Erythroblast (primary cell): ENCODE measurements at regions not wholly inside any gene's neighbourhood (a gene's known extent, or its start where the extent isn't known, plus 50 kb on each side); places are given as distances from the start of the nearest gene placed in this dataset.

Experiments
- DNase-seq, 2 experiments: peaks; one replicate each; lab custom pipeline; 2025; lab: John Stamatoyannopoulos, UW
- GATA1 ChIP-seq: IDR thresholded peaks from 2 replicates; pipeline ENCODE4 v1.6.1; 2011; ENCODE audit warnings: low read depth, mild to moderate bottlenecking, control low read depth, low read length, moderate library complexity
- POLR2A ChIP-seq: IDR thresholded peaks from 2 replicates; pipeline ENCODE4 v1.6.1; 2011; ENCODE audit warnings: mild to moderate bottlenecking, low read length

DNA sequence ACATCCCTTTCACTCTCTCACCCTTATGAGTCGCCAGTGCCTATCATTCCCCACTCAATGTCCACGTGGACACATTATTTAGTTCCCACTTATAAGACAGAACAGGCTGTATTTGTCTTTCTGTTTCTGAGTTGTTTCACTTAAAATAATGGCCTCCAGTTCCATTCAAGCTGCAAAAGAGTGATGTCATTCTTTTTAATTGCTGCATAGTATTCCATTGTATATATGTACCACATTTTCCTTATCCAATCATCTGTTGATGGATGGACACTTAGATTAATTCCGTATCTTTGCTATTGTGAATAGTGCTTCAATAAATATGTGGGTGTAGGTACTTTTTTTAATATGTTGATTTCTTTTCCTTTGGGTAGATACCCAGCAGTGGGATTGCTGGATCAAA lies 79.1 kb downstream of the ZNF365 start:
- DNase-seq, result no peak
- no peak for TF ChIP-seq POLR2A
- TF ChIP-seq GATA1, result no peak

DNA sequence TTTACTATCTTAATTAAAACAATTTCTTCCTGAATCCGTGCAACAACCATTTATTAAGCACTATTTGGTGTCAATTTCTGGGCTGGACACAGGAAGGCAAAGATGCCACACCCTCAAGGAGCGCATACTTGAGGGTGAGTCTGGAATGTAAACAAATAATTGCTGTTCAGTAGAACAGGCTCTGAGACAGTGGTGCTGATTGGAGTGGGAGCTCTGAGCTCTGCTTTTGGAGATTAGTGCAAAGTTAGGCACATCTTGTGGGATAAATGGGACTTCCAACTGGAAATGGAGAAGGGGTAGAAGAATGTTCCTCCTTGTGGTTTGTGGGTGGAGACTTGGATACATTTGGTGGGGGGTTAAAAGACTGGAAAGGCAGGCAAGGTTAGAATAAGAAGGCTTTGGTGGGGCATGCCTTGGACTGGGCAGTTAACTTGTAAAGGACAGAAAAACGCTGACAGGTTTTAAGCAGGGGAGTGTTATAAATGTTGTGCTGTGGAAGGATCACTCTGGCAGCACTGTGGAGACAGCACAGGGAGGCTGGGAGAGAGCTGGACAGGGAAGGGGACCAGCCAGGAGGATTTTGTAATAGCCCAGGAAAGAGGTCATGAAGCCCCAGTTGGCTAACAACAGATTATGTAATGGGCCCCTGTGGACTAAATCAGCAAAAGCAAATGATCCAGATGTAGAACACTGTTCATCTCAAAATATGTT lies 80.7 kb downstream of the ZNF365 start:
- DNase-seq, result no peak
- TF ChIP-seq POLR2A (no peak), GATA1 (no peak)

DNA sequence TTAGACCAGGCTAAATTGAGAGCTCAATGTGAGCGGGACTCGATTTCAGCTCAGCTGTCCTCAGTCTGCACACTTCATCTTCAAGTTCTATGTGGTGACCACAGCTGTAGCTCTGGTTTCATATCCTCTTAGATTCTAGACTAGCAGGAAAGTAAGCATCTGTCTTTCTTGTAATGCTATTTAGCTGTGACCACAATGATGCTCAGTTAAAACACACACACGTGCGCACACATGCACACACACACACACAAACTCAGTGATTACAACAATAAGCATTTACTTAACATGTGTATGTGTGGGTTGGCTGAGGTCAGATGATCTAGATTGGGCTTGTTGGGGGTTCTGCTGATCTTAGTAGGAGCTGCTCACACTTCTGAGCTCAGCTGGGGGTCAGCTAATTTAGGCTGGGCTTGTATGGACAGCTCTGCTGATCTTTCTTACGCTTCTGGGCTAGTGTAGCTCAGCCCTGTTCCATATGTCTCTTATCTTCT lies 82.5 kb downstream of the ZNF365 start:
- TF ChIP-seq GATA1 (no peak), POLR2A (no peak)
- no peak for DNase-seq

DNA sequence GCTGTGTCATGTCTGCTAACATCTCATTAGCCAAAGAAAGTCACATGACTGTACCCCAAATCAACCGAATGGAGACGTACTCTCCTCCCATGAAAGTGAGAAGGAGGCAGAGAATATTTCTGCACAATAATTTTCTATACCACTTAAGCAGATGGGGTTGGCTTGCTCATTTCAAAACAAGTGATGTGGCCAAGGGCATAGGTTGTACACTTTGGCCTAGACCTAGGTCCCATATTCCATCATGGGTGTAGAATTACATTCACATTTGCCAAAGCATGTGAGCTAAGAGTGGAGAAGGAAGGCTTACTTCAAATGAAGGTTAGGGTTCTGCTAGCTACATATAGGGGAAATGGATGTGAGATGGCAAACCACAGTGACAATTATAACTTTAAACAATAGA lies 83.0 kb downstream of the ZNF365 start:
- DNase-seq, result no peak
- TF ChIP-seq POLR2A (no peak), GATA1 (no peak)

DNA sequence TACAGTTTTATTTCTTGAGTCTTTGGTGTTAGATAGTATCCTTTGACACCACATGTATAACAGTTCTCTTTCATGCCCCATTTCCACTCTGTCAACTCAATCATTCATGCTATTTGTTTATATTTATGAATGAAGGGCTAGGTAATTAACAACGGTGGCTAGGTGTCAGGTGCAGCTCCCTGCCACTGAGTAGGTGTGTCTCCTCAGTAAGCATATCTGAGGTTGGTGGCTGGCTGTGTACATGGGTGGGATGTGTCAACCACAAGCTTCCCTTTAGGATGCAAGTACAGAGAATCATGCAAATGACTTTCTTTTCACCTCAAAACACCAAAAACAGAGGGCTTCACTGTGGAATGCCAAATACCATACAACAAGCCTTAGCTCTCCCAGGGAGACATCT lies 83.4 kb downstream of the ZNF365 start:
- TF ChIP-seq GATA1 (no peak), POLR2A (no peak)

DNA sequence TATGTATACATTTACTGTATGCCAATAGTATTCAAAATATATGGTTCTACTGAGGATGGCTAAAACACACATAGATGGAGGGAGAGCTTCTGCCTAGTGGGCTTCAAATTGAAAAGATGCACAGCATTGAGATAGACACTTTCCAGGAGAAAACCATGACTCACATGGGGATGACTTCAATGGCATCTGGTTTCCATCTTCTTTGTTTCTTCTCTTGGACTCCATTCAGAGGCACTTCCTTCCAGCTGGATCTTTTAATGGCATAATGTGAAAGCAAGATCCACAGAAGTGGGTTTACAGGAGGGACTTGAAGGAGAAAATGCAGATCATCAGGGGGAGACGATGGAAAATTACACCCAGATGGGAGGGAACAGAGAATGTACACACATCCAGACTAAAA lies 84.9 kb downstream of the ZNF365 start:
- no peak for TF ChIP-seq GATA1
- no peak for TF ChIP-seq POLR2A
- no peak for DNase-seq

More for the DNA sequence above, 83.4 kb downstream of the ZNF365 start:
- no peak for DNase-seq

DNA sequence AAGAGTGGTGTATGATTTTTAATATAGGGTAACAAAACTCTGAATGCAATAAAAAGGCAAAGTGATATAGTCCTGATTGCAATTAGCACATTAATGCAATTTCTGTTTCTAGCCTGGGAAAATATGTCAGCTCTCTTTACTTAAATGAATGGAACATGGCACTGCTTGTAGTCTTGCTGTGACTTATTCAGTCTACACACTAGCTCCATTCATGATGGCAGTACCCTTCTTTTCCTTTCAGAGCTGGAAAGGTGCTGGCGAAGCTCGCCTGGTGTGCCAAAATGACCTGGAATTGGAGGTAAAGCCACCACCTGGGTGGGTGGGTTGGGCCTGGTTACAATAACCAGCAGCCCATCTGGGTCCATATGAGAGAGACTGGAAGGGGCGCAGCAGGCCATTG lies 85.3 kb downstream of the ZNF365 start:
- no peak for DNase-seq
- no peak for TF ChIP-seq POLR2A
- no peak for TF ChIP-seq GATA1

DNA sequence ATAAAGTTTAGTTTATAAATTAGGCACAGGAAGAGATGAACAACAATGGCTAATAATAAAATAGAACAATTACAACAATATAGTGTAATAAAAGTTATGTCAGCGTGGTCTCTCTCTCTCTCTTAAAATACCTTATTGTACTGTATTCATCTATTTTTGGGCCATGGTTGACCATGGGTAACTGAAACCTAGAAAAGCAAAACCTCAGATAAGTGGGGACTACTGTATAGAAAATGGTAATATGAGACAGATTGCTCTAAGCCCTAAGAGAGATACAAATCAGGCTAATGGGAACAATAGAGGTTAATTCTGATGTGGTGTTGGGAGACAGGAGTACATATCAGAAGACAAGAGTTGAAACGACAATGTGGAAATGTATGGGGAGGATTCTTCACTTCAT lies 86.2 kb downstream of the ZNF365 start:
- no peak for DNase-seq
- TF ChIP-seq GATA1 (no peak), POLR2A (no peak)

DNA sequence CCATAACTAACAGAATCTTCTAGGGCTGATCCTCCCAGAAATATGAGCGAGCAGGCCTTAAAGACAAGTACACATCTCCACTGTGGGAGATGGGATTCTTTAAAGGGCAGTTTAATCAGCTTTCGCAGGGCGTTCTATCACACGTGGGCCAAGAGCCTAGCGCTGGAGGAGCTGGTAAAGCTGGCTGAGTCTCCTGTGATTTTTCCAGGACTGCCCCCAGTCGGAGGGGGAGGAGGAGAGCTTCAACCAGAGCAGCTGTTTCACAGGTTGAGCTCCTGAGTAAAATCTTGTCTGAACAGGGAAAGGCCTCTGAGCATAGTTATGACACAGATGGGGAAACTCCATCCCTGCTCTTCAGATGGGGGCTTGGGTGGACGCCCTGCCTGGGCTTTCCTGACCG lies 87.0 kb downstream of the ZNF365 start:
- no peak for DNase-seq
- no peak for TF ChIP-seq GATA1
- TF ChIP-seq POLR2A, result no peak

DNA sequence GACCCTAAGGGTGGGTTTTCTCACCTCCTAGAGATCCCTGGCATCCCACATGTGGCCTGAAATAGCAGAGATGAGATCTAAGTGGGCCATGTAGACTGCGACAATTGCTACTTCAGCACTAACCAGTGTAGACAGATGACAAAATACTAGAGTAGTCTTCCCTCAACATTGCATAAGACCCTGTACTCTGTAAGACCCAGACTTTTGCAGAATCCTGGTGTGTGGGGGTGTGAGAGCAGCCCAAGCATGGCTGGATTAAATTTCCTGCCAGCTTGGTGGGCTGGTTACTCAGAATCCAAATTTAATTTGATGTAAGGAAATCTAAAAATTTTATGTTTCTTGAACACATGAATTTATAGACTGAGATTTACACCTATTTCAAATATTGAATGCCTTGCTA lies 88.3 kb downstream of the ZNF365 start:
- TF ChIP-seq GATA1 (no peak), POLR2A (no peak)
- DNase-seq, result no peak

DNA sequence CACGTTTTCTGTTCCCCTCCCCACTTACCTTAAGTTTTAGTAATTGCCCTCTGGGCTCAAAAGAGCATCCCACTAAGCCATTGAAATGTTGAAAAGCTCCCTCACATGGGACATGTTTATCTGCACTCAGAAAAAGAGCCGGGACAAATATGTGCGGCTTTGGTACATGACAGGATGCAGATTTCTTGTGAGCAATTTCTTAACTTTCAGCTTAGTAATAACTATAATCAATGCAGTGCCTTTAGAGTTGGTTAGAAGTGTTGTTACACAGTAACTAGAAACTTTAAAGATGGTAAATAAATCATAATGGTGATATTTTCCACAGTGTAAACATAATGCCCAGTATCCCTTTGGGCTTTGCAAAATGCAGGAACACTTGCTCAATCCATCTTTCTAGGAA lies 89.2 kb downstream of the ZNF365 start:
- DNase-seq, result no peak
- TF ChIP-seq GATA1 (no peak), POLR2A (no peak)

DNA sequence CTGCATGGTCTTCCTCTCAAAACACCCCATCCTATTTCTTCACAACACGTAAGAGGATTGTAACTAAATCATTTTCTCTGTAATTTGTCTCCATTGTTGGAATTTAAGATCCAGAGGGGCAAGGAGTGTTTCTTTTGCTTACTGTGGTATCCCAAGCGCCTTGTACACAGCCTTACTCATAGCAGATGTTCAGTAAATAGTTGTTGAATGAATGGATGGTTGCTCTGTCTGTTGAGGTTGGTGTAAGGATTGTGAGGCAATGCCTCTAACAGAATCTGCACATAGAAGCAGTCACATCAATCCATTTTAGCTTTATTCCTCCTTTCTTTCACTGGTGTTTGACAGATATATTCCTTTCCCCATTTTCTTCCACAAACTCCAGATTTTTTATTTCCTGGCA lies 90.1 kb downstream of the ZNF365 start:
- TF ChIP-seq GATA1, result no peak
- DNase-seq, result no peak

DNA sequence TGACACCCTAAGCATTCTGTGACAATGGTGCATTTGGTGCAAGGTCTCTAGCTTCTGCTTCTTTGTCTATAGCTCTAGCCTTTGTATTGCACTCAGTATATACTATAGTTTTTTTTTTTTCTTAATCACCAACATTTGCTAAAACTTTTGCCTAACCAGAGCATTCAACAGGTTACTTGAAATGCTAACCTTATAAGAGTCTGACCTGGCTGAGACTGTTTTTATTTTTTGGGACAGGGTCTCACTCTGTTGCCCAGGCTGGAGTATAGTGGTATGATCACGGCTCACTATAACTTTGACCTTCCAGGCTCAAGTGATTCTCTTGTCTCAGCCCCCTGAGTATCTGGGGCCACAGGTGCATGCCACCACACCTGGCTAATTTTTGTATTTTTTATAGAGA lies 92.4 kb downstream of the ZNF365 start:
- no peak for TF ChIP-seq POLR2A
- no peak for TF ChIP-seq GATA1
- no peak for DNase-seq

DNA sequence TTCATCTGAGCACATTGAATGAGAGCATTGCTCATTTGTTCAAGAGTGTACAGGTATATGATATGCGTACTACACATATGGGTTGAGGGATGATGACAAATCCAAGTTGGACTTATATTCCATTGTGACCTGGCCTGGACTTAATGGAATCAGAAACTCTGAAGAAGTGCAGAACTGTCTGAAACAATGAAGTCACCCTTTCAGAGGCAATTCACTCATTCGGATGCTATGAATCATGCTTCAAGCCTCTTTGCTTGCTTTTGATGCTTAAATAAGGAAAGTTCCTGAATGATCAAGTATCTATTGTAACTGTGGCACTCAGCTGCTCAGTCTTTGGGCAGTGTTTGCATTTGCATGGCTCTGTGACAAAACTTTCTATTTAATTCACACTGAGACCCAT lies 93.4 kb downstream of the ZNF365 start:
- DNase-seq, result no peak
- TF ChIP-seq POLR2A (no peak), GATA1 (no peak)

DNA sequence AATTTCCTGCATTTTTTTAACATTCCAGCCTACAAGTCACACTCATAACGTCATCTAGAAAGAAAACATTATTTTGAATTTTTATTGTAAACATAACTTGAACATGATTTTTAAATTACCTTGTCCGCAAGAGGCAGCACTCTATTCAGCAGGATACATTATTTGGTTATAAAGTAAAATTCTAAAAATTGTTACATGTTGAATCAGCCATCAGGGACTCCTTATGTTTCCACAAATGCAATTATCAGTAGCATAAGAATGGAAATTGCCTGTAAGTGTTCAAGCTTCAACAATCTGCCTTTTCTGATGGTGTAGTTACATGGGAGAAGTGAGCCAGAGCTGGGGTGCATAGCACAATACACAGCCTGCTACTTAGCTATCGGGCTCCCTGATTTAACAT lies 97.5 kb downstream of the ZNF365 start:
- TF ChIP-seq GATA1, result no peak
- no peak for TF ChIP-seq POLR2A
- DNase-seq, result no peak

DNA sequence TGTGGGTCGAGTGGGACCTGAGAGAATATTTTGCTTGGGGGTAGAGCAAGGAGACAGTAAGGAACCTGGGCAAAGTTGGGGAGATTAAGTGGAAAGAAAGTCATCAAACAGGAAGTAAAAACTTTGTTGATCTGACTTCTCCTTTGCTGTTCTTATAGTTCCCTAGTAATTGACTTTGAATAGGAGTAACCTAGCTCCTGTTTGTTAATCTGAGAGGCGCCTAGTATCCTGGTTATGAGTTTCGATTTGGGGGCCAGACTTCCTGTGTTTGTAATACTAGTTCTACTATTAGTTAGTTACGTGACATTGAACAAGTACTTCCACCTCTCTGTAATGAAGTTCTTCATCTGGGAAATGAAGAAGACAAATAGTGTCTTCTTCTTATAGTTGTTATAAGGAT lies 99.1 kb downstream of the ZNF365 start:
- TF ChIP-seq GATA1, result no peak
- no peak for TF ChIP-seq POLR2A

More for the DNA sequence above, 99.1 kb downstream of the ZNF365 start:
- DNase-seq, result no peak
